Effector CD4-positive, alpha-beta T cell (primary cell): ENCODE measurements at regions not wholly inside any gene's neighbourhood (a gene's known extent, or its start where the extent isn't known, plus 50 kb on each side); places are given as distances from the start of the nearest gene placed in this dataset.
A peak's percentile ranks its signal among the peaks of the same experiment; 100 is the strongest.

Source experiments
- DNase-seq: peaks from one replicate; pipeline ENCODE4 v3.0.0-alpha.2; 2020

GRCh38 chr2:147100406-147101035 is 744.3 kb upstream of the ACVR2A start:
- DNase-seq: no peak

GRCh38 chr2:147099845-147100244 is 745.0 kb upstream of the ACVR2A start:
- DNase-seq: no peak

GRCh38 chr2:147098940-147099339 is 745.9 kb upstream of the ACVR2A start:
- no peak for DNase-seq

DNA sequence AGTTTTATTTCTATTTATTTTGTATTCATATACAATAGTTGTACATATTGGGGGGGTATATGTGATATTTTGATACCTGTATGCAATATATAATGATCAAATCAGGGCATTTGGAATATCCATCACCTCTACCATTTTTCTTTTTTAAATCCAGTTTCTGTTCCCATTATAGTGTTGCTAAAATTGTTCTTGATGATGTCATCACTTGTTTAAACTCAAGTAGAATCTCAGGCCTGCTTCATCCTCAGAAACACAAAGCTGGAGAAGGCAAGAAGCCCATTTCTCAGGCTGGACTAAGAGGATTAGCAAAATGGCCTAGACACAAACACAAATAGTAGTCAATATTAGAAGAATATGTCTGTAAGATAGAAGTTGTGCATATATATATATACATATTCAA is 747.1 kb upstream of the ACVR2A start:
- no peak for DNase-seq

DNA sequence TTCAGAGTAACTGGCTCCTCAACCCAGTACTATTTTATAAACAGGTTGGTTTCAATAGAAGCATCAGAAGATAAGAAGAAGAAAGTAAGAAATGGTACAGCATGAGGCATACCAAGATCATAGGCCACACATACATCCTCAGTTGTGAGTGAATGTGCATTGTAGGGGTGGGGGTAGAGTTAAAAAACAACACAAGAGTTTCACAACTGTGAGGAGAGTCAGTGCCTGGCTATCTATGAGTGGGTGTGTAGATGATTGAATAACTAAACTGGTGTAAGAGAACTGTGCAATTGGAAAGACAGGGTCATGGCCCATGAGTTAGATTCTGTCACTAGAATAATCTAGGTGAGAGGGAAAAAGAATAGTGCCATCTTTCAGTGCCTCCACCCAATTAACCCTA is 748.2 kb upstream of the ACVR2A start:
- no peak for DNase-seq

GRCh38 chr2:147095376-147095775 is 749.5 kb upstream of the ACVR2A start:
- no peak for DNase-seq

DNA sequence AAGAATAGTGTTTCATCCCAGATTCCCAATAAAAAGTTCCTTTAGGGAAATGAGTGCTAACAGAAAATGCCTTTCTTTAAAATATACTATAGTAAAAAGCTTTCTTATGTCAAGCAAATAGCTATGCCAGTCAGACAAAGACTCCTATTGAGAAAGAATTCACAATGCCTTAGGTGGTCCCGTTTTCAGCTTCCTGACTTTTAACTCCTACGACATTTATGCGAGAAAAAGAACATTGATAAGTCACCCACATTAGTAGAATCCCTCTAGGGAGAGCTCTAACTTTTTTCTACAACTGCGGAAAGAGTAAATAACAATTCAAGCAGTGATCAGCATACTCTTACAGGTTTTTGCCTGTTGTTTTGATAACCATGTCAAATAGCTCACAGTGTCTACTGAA is 750.8 kb upstream of the ACVR2A start:
- DNase-seq: no peak

GRCh38 chr2:147092266-147092665 is 752.6 kb upstream of the ACVR2A start:
- DNase-seq: no peak

DNA sequence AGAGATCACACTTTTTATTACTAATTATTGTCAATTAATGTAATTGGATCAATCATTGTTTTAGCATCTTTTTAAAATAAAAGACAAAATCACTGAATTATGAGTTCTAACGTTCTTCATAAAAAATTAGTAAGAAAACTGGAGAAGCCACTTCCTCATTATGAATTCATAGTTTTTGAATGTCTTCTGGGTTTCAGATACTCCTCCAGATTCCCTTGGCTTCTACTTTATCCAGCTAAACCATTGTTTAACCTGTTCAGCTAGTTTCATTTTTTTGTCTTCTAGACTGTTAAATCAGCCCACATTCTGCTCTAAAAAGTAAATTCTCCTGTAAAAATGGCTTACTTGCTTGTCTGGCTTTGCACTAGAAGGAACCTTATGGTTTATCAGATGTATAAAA is 753.4 kb upstream of the ACVR2A start:
- DNase-seq: no peak

DNA sequence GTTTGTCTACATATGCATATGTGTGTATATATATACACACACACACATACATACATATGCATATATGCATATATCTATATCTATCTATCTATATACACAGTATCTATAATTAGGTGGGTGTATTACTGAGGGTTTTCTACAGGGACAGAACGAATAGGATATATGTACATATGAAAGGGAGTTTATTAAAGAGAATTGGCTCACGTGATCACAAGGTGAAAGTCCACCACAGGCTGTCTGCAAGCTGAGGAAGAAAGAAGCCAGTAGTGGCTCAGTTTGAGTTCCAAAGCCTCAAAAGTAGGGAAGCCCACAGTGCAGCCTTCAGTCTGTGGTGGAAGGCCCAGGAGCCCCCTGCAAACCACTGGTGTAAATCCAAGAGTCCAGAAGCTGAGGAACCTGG is 756.0 kb upstream of the ACVR2A start:
- DNase-seq: no peak

- no peak for DNase-seq
These were observed 758.1 kb upstream of the ACVR2A start for GRCh38 chr2:147086715-147087114.

DNA sequence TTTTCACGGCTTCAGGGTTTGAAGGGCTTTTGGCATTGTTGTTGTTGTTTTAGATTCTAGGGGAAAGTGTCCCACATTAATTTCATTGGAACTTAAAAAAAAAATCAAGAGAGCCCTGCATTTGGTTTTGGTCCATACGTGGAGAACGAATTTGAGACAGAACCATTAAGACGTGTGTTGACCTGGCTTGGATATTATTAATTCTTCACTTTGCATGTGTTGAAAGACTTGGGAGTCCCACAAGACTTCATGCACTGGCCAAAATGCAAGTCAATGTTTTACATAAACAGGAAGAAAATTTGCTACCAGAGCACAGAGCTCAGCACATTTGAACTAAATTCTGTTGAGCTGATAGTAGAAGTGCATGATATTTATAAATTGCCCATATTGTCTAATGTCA is 761.2 kb upstream of the ACVR2A start:
- no peak for DNase-seq

- DNase-seq: peak; percentile 24
These were observed 761.8 kb upstream of the ACVR2A start for GRCh38 chr2:147082850-147083522.

DNA sequence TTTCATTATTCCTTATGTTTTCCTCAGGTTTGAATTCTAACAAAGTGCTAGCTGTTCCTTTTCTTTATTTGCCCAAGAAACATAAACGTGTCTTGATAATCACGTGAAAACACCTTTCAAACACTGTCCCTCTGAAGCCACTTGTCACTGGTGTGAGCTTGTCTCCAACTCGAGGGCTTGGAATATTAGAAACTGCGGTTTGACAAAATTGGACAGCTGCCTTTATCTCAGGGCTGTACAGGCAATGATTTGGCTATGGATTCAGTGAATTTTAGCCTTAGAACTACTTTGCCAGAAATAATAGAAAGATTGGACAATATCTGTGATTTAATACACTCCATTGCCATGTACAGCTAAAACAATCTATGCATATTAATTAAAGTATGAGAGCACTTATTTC is 763.0 kb upstream of the ACVR2A start:
- DNase-seq: no peak

- no peak for DNase-seq
These were observed 768.2 kb upstream of the ACVR2A start for GRCh38 chr2:147076634-147077033.

DNA sequence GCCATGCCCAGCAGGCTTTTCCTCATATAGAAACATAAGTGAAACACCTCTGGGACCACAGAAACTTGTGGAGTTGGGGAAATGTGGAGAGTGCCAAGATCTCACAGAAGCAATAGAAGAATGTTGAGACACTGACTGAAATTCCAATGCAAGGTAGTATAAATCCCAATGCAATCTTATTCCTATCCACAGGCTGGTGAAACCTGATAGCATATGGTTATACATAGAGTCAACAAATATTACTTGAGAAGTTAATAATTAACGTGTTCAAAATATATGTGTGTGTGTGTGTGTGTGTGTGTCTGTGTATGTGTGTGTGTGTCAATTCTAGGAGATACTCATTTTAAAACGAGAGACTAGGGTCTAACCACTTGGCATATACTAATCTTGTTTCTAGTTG is 776.8 kb upstream of the ACVR2A start:
- no peak for DNase-seq

DNA sequence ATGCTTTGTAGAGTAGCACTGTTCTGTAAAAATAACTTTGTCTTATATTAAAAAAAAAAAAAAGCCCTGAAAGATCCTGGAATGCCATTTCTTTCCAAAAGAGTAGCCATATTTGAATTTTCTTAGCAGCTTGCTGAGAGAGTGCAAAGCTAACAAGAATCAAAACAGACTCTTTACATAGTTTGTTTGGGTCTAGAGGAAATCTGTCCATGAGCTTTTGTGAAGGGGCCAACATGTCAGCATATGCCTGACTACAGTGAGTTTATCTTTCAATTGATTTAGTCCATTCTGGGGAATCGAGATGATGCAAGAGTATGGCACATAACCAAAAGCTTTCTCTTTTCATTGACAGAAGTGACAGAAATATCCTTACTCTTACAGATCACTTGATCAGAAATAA is 777.7 kb upstream of the ACVR2A start:
- no peak for DNase-seq

DNA sequence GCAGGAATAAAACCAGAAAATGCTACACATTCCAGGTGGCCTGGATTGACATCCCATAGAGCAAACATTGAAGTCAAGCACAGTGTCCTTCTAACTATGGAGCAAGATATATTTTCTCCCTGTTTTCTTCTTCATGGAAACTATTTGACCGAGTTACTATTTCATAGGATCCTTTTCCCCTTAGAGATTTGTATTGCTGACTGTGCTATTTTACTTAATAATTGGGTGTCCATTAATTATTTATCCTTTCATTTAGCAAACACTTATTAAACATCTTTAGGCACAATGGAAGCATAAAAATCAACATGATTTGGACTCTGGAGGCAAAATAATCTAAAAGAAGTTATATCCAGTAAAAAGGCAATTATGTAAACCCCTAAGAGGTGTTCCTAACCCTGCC is 782.8 kb upstream of the ACVR2A start:
- no peak for DNase-seq

- no peak for DNase-seq
These were observed 783.6 kb upstream of the ACVR2A start for GRCh38 chr2:147061269-147061668.

DNA sequence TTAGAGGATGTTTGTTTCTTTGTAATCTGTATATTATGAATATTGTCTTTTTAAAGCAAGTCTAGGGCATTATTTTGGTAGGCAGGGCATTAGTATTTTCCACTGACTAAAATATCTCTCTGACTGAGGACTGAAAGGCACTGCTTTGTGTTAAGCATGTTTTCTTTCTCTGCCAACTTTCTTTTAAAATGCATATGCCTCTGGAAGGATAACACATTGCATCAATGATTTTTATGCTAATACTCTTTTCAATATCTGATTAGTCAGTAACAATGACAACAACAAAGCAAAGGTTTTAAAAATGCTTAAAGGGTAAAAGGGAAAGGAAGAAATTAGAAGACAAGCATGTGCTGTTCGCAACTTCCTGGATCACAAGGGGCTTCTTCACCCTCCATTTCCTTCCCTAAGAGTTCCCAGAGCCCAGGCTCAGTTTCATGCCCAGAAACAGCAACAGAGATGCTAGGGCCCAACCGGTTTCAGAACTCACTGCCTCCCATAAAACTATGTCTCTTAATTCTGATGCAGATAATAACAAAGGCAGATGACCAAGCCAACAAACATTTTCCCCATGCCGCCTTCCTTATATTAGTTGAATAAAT is 786.8 kb upstream of the ACVR2A start:
- DNase-seq: no peak

DNA sequence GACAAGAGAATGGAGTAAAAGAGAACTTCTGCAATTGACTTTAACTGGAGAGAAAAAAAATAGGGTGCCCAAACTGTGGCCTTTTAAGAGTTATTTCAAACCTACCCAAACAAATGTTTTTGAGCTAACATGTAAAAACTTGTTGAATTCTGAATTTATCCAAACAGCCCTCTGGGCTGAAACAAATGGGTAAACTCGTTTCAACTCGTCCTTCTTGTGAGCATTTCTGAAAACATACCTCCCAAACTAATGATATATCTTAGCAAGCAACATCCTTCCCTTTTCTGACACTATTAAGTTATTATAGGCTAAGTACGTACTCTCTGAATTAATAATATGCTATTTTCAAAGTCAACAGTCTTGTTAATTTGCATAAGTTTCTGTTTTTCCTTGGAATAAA is 793.0 kb upstream of the ACVR2A start:
- no peak for DNase-seq

GRCh38 chr2:147051248-147051647 is 793.6 kb upstream of the ACVR2A start:
- DNase-seq: no peak

GRCh38 chr2:147049957-147050356 is 794.9 kb upstream of the ACVR2A start:
- no peak for DNase-seq

GRCh38 chr2:147046473-147046872 is 798.4 kb upstream of the ACVR2A start:
- DNase-seq: no peak

- DNase-seq: peak; percentile 7
These were observed 799.7 kb upstream of the ACVR2A start for GRCh38 chr2:147045113-147045512.
